NCI-H187 (cell line): ENCODE measurements at regions not wholly inside any gene's neighbourhood (a gene's known extent, or its start where the extent isn't known, plus 50 kb on each side); places are given as distances from the start of the nearest gene placed in this dataset.
"Not testable (repeated sequence)": the region's sequence is repeated elsewhere in the genome, so short reads cannot be mapped to it uniquely, and the experiment has no call there.

ENCODE experiments used
- DNase-seq, 2 experiments: peaks; one replicate each; lab custom pipeline; 2025; lab: John Stamatoyannopoulos, UW

DNA sequence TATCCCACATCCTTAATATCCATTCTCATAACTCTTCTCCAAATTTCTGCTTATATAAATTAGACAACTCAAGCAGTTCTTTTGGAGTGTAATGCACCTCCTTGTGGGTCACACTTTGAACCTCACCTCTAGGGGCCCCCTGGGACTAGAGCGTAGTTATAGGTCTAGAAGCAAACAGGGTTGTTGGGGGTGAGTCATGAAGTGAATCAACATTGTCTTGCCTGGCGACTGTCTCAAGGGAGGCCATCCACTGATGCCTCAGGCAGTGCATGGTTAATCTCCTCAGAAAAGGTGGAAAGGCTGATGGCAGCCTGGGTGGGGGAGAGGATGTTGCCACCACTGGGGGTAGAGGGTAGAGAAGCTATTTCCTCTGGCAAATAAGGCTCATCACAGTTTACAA, 129.1 kb downstream of the TNFRSF21 start:
- no peak for DNase-seq

DNA sequence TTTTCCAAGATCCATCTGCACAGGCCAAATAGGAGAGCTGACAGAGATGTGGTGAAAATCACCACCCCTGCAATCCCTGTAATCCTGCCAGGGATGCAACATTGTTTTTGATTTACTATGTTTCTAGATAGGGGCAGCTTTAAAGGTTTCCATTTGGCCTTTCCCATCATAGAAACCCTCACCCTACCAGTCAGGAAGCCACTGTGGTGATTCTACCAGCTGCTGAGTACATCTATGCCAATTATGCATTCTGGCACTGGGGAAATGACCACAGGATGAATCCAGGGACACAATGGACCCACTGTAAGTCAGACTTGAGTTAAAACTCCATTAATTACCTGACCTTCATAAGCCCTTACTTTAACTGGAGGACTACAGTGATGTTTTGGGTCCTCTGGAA, 130.4 kb downstream of the TNFRSF21 start:
- DNase-seq: no peak

DNA sequence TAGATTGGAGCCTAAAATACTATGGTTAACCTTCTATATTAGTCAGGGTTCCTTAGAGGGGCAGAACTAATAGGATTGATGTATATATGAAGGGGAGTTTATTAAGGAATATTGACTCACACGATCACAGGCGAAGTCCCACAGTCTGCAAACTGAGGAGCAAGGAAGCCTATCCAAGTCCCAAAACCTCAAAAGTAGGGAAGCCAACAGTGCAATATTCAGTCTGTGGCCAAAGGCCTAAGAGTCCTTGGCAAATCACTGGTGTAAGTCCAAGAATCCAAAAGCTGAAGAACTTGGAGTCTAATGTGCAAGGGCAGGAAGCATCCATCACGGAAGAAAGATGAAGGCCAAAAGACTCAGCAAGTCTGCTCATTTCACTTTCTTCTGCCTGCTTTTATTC, 133.5 kb upstream of the ADGRF1 start:
- DNase-seq: no peak

DNA sequence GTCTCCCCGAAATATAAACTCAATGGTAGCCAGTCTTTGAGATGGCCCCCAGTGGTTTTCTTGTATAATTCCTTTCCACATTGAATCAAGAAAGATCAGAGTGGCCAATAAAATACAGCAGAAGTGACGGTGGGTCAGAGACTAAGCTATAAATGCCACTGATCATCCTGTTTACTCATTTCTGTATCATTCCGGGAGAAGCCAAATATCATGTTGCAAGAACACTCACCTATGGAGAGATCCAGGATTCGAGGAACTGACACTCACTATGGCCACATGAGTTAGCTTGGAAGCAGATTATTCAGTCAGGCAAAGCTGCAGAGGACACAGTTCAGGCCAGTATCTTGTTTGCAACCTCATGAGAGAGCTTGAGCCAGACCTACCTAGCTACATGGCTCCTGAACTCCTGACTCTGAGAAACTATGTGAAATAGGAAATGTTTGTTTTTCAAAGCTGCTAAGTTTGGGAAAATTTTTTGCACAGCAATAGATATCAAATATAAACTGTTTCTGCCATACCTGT, 132.4 kb upstream of the ADGRF1 start:
- no peak for DNase-seq

DNA sequence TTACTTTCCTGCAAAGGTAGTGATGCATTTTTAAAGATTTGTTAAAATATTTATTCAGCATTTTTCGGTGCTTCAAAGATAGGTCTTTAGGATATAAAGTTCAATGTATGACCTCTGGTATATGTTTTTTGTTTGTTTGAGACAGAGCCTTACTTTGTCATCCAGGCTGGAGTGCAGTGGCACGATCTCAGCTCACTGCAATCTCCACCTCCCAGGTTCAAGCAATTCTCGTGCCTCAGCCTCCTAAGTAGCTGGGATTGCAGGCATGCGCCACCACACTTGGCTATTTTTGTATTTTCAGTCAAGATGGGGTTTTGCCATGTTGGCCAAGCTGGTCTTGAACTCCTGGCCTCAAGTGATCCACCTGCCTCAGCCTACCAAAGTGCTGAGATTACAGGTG, 131.9 kb upstream of the ADGRF1 start:
- DNase-seq: not testable (repeated sequence)

DNA sequence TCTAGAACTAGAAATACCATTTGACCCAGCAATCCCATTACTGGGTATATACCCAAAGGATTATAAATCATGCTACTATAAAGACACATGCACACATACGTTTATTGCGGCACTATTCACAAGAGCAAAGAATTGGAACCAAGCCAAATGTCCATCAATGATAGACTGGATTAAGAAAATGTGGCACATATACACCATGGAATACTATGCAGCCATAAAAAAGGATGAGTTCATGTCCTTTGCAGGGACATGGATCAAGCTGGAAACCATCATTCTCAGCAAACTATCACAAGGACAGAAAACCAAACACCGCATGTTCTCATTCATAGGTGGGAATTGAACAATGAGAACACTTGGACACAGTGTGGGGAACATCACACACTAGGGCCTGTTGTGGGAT, 131.0 kb upstream of the ADGRF1 start:
- DNase-seq: not testable (repeated sequence)

DNA sequence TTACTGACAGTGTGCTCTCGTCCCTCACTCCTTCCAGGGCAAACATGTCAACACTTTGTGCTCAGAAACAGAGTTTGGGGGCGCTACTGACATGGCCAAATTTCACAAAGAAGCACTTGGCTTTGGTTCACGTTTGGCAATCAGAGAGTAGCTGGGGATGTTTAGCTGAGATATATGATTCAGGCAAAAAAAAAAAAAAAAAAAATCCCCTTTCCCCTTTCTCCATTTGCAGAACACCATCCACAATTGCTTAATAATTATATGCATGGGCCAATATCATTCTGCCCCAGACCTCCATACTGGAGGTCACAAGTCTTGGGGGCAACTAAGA, 128.4 kb upstream of the ADGRF1 start:
- DNase-seq: no peak

DNA sequence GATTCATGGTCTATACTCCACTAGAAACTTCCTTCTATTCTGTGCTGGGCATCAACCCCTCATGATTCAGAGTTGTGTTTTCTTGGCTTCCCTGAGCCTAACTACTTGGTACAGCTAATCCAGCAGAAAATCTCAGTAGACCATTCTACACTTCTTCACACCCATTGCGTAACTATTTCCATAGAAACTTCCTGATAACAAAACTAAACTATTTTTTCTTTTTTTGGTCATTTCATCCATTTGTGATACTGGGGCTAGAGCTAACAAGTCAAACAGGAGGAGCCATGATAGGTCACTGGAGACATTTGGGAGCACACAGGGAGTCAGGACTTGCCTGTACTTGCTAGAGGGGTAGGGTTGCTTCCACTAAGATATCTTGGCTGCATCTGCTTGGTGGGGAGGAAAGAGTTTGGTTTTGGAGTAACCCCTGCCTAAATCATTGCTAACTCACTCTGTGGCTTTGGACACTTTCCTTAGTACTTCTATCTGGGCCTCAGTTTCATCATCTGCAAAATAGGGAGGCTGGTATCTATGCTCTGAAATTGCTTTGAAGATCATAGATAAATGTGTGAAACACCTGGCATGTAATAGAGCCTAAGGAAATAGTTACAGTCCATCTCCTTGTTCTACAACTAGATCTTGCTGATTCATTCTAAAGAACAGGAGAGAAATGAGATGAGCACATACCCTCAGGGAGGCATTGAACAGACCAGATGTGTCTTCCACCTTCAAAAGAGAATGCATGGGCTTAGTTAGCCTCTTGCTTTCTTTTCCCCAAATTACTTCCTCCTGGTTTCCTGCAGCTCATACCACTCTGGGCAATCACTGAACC, 127.9 kb upstream of the ADGRF1 start:
- no peak for DNase-seq

DNA sequence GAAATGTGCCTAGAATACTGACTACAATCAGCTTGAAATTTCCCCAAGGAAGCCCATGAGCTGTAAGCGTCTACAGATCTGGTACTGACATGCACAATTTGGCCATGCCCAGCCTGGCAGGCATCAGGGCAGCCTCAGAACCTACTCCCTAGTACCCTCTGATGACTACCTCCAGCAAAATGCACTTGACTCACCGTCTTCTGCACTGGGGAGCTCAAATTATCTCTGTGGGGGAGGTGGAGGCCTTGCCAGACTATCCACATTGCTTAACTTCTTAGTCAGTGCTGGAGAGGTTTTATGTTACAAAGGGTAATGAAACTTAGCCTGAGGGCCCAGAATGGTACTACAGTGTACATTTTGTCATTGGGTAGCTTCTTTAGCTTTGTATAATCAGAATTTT, 126.0 kb upstream of the ADGRF1 start:
- DNase-seq: no peak

DNA sequence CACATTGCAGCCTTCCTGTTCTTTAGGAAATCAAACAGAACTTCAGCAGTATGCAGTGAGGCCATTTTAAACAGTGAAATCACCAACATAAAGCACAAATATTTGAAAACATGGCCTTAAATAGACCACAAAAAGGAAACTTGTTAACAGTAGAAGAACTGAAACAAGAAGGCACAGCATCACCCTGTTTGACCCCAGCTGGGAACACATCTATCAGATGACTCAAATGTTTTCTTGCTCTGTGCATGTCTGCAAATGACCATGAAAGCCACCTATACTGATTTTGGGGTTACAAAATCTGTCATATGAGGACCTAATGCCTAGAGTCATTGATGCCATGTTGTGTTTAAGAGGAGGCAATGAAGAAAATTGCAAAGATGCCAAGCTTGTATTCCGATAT, 123.8 kb upstream of the ADGRF1 start:
- no peak for DNase-seq

DNA sequence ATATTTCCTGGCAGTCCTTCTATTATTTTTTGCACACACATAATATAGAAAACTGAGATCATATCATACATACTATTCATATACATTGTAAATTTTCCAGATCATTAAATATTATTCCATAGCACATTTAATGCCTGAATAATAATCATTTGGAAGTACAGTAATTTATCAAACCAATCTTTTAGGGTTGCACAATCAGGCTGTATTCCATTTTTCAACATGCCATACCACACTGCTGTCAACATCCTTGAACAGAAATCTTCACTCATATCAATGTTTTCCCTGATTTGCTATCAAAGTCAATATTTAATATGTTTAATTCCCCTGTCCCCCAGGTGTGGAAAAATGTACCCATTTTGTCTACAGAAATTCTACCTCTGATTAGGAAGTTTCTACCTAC, 122.7 kb upstream of the ADGRF1 start:
- DNase-seq: no peak

DNA sequence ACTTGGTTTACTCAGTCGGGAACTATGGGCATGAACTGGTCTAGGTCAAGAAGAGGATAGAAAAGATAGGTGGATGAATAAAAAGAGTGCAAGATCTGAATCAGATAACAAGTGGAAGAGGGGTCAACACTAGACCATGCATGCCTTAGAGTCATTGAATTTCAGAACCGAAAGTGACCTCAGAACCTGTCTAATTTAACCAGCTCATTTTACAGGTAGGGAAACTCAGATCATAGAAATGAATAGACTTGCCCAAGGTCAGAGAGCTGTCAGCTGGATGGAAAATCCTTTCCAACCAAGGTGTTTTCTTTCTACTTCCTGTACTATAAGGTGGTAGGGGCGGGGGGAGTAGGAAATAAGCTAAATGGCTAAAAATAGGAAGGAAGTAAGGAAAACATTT, 121.4 kb upstream of the ADGRF1 start:
- no peak for DNase-seq

DNA sequence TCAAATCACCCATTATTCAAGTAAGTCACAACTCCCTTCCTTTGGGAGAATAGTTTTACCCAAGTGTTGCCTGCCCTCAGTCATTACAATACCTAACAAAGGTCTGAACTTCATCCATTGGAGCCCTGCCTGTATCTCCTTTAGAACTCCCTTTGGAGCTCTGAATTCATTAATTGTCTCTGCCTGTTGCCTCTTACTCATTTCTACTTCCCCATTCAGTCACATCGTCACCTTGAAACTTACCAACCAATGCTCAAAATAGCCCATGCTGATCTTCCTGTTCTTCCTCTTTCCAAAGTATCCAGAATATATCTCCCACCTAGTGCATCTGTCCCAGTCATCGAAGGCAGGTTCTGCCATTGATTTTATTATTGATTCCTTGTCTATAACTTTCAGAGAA, 120.7 kb upstream of the ADGRF1 start:
- DNase-seq: no peak

DNA sequence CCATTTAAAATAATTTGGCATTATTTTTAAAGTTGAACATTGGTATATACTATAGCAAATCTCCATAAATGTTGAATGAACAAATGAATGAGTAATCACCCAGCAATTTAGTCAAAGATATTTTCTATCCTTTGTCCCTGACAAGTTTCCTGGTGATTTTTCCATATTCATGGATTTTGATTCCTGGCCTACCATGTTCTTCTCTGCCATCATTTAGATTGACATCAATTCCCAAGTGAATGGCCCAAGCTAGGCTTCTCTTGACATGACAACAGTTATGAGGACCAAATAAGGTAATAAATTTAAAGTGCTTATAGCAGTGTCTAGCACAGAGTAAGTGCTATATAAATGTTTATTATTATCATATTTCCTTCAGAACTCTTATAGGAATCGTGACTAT, 120.1 kb upstream of the ADGRF1 start:
- no peak for DNase-seq

DNA sequence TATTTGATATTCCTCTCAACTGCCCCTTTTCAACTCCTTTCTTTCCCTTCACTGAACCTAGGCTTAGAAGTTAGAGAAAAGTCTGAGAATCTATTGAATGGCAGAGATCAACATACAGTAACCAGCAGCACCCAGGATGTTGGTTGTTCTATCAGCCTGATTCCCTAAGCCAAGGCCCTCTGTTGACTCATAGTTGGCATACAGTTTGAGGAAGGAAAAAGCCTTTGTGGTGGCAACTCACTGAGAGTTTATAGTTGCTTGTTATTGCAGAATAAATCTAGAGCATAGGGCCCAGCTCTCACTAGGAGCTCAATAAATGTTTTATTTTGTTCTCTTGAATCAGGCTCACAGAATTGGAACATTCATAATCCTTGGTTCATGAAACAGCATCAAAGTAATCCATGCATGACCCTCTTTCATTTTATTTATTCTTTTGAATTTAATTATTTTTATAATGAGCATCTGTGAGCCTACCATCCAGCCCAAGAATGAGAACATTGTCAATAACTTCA, 119.1 kb upstream of the ADGRF1 start:
- DNase-seq: no peak

DNA sequence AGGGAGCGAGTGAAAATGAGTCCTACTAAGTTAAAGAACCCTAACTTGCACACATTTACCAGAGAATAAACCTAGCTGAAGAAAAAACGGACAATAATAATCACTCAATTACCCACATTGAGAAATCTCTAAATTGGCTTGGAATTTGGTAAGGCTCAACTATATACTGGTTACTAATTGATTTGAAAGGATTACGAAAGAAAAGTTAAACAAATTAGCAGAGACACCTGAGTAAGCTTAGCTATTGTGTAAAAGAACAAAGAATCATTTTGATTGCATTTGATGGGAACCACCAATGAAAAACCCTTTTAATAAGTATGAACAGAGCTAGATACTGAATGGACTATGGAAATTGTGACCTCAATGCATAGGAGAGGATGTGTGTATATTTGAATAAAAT, 118.6 kb upstream of the ADGRF1 start:
- DNase-seq: no peak

DNA sequence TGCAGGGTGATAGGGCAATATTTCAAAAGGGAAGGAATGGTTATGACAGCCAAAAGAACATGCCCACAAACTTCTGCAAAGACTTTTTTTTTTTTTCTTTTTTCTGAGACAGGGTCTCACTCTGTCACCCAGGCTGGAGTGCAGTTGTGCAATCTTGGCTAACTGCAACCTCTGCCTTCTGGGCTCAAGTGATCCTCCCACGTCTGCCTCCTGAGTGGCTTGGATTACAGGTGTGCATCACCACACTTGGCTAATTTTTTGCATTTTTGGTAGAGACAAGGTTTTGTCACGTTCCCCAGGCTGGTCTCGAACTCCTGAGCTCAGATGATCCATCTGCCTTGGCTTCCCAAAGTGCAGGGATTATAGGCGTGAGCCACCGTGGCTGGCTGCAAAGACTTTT, 117.6 kb upstream of the ADGRF1 start:
- DNase-seq: no peak

DNA sequence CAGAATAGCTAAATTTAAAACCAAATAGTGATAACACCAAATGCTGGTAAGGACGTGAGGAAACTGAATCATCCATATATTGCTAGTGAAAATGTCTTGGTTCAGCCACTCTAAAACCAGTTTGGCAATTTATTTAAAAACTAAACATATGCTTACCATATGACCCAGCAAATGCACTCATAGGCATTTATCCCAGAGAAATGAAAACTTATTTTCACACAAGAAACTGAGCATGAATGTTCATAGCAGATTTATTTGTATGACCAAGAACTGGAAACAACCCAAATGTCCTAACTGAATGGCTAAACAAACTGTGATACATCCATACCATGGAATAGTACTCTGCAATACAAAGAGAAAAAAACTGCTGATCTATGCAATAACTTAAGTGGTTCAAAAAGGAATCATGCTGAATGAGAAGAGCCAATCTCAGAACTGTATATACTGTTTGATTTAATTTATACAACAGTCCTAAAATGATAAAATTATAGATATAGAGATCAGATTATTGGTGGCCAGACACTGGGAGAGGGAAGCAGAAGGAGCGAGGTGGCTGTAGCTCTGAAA, 115.6 kb upstream of the ADGRF1 start:
- DNase-seq: no peak

DNA sequence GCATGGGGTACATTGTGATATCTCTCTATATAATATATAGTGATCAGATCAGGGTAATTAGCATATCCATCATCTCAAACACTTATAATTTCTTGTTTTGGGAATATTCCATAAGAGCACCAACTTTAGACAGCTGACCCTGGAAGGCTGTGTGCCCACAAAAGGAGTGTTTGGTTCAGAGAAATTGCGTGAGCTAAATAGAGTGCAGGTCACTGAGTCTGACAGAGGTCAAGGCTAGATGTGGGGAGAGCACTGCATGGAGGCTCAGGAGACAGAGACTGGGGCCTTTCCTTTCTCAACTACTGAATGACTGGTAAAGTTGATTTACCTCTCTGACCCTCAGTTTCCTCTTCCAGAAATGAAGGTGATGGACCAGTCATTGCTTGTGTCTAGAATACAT, 114.9 kb upstream of the ADGRF1 start:
- DNase-seq: no peak

DNA sequence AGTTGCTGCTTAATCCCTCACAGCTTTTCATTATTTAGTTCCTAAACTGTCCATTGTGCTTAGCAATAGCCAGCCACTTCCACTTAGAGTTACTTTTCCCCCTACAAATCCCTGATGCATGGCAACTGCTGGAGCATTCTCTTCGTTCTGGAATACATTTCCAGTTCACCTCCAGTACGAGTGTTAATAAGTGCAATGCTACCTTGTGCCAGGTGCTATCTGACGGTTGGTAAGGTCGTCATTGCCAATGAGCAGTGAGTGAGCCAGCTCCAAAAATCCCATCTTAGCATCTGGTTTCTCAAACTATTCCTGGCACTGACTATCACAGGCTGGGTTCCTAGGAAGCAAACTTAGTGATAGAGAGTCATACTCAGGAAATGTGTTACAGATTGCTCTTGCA, 114.1 kb upstream of the ADGRF1 start:
- DNase-seq: no peak

DNA sequence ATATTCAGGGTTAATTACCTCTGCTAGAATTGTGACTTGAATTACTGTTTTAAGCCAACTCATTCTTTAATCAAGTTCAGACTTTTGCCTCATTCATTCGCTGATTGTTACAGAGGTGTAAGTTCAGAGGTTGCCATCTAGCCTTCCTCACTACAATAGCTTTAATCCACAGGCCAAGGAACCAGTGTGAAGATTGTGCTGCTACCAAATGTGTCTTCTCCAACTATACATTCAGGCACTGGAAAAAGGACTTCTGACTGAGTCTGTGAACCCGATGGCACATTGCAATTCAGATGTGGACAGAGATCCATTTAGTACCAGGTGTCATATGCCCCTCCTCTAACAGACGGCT, 111.2 kb upstream of the ADGRF1 start:
- DNase-seq: no peak

DNA sequence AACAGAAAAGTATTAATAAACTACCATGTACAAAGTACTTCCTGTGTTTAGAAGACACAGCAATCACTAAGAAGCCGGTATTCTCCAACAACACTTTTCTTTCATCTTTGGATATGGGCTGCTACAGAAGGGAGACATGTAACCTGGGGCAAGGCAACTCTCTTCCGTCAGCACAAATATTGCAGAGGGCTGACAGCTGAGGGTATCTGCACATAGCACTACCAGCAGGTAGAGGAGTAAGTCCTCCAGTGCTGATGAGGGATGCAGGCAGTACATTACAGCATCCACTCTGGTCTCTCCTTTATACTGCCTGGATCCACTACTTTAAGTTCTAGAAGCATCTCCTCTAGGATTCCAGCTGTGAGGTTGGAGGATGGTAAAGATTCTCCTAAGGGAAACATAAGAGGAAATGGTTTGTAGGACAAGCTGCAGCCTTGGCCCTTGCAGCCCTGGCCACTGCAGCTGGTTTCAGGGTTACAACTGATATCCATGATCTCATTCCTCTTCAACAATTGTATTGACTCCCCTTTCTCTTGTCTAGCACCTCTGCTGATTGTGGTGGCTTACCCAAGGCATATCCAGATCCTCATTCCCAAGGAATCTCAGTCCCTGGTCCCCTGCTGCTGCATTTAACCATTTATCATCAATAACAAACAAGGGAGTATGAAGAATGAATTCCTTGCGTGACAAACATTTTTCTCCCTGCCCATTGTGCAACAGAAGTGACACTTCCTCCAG, 110.7 kb upstream of the ADGRF1 start:
- no peak for DNase-seq

DNA sequence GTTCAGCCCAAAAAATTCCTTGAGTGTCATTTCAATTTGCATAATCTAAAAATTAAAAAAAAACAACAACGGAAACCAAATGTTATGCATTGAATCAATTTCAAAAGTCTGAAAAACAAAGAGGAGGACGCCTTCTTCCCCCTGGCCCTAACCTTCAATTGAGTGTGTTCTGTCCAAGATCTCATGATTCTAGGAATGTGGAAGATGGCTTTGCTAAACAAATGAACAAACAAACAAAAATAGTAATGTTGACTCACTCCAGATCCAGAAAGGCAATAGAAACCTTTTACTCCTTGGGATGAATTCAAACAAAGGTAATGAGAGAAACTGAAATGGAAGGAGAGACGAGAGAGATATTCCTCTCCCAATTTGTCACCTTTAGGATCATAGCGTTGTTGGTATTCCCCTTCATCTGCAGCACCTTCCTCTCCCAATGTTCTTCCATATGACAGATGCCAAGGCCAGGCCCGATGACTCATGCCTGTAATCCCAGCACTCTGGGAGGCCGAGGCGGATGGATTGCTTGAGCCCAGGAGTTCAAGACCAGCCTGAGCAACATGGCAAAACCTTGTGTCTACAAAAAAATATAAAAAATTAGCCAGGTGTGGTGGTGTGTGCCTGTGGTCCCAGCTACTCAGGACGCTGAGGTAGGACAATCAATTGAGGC, 109.2 kb upstream of the ADGRF1 start:
- no peak for DNase-seq
